Thoracic aorta (tissue), 2 donors: ENCODE measurements at regions not wholly inside any gene's neighbourhood (a gene's known extent, or its start where the extent isn't known, plus 50 kb on each side); places are given as distances from the start of the nearest gene placed in this dataset.

ENCODE experiments used
- ATAC-seq: fragments of 150-250 bp; one replicate; pipeline ENCODE4 v1.8.0; 2017; ENCODE audit warnings: low read depth; ENCODE audit not compliant: insufficient number of reproducible peaks, low FRiP score
- DNase-seq: peaks from one replicate; pipeline ENCODE4 v3.0.0-alpha.2; 2020; ENCODE audit warnings: low spot score
- H3K27ac ChIP-seq, 2 donors: fragments of 200-600 bp; sonication (generic); 1 replicate in 1 of 2; 2 replicates in 1 of 2; pipeline ENCODE4 v1.5.1; 2016; ENCODE audit warnings: mild to moderate bottlenecking in 2 of 2, moderate library complexity in 2 of 2
- H3K27me3 ChIP-seq: fragments of 200-600 bp; sonication (generic); replicated peaks from 2 replicates; pipeline ENCODE4 v1.6.0; 2016; ENCODE audit warnings: mild to moderate bottlenecking; ENCODE audit not compliant: insufficient read depth
- H3K36me3 ChIP-seq: fragments of 200-600 bp; sonication (generic); one replicate; pipeline ENCODE4 v1.5.1; 2016
- H3K4me1 ChIP-seq, 2 donors: fragments of 200-600 bp; sonication (generic); 1 replicate in 1 of 2; 2 replicates in 1 of 2; pipeline versions ENCODE4 v1.5.1 to v1.6.0; 2016; ENCODE audit warnings: low read depth in 2 of 2, mild to moderate bottlenecking in 1 of 2; ENCODE audit not compliant: control insufficient read depth in 1 of 2
- H3K4me3 ChIP-seq: fragments of 200-600 bp; sonication (generic); 2 replicates; pipeline ENCODE4 v1.5.1; 2016; ENCODE audit warnings: mild to moderate bottlenecking
- H3K9me3 ChIP-seq: fragments of 200-600 bp; sonication (generic); 2 replicates; pipeline ENCODE4 v1.5.1; 2016
- CTCF ChIP-seq: fragments of 200-600 bp; sonication (generic); IDR thresholded peaks from one replicate; pipeline ENCODE4 v1.5.1; 2019; ENCODE audit warnings: antibody characterized with exemption

GRCh38 chr6:137995371-137995770 is 111.8 kb downstream of the PERP start:
- no peak overlapping the region for H3K4me3 ChIP-seq
- no peak for TF ChIP-seq CTCF
- H3K4me1 ChIP-seq = no peaks in the 10 kb centered on the region
- H3K9me3 ChIP-seq = no peaks in the 10 kb centered on the region
- no peak for DNase-seq
- no peaks in the 10 kb centered on the region for H3K27me3 ChIP-seq
- no peaks in the 10 kb centered on the region for H3K36me3 ChIP-seq
- no peak for ATAC-seq
- no peak overlapping the region for H3K27ac ChIP-seq

- H3K27ac ChIP-seq = no peak overlapping the region
- H3K36me3 ChIP-seq = no peaks in the 10 kb centered on the region
- H3K4me3 ChIP-seq = no peak overlapping the region
- no peaks in the 10 kb centered on the region for H3K4me1 ChIP-seq
- ATAC-seq (no peak), DNase-seq (no peak)
- H3K9me3 ChIP-seq = no peaks in the 10 kb centered on the region
- TF ChIP-seq CTCF = no peak
- no peaks in the 10 kb centered on the region for H3K27me3 ChIP-seq
Measured at GRCh38 chr6:137998461-137999019, 108.7 kb downstream of the PERP start.

DNA sequence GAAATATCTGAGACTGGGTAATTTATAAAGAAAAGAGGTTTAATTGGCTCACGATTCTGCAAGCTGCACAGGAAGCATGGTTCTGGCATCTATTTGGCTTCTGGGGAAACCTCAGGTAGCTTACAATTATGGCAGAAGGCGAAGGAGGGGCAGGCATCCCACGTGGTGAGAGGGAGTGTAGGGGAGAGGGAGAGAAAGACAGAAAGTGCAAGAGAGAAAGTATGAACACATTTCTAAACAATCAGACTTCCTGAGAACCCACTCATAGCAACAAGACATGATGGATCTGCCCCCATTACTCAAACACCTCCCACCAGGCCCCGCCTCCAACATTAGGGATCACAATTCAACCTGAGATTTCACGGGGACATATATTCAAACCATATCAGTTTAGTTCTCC is 107.4 kb downstream of the PERP start:
- H3K4me3 ChIP-seq = no peak overlapping the region
- H3K9me3 ChIP-seq = no peaks in the 10 kb centered on the region
- no peaks in the 10 kb centered on the region for H3K36me3 ChIP-seq
- H3K4me1 ChIP-seq = no peaks in the 10 kb centered on the region
- no peak for TF ChIP-seq CTCF
- no peak for ATAC-seq
- DNase-seq = no peak
- no peaks in the 10 kb centered on the region for H3K27me3 ChIP-seq
- no peak overlapping the region for H3K27ac ChIP-seq

GRCh38 chr6:138000941-138001340 is 106.3 kb downstream of the PERP start:
- ATAC-seq (no peak), DNase-seq (no peak)
- H3K27me3 ChIP-seq = no peaks in the 10 kb centered on the region
- H3K36me3 ChIP-seq = no peaks in the 10 kb centered on the region
- TF ChIP-seq CTCF = no peak
- H3K4me1 ChIP-seq = no peaks in the 10 kb centered on the region
- no peaks in the 10 kb centered on the region for H3K9me3 ChIP-seq
- H3K27ac ChIP-seq = no peak overlapping the region
- no peak overlapping the region for H3K4me3 ChIP-seq

DNA sequence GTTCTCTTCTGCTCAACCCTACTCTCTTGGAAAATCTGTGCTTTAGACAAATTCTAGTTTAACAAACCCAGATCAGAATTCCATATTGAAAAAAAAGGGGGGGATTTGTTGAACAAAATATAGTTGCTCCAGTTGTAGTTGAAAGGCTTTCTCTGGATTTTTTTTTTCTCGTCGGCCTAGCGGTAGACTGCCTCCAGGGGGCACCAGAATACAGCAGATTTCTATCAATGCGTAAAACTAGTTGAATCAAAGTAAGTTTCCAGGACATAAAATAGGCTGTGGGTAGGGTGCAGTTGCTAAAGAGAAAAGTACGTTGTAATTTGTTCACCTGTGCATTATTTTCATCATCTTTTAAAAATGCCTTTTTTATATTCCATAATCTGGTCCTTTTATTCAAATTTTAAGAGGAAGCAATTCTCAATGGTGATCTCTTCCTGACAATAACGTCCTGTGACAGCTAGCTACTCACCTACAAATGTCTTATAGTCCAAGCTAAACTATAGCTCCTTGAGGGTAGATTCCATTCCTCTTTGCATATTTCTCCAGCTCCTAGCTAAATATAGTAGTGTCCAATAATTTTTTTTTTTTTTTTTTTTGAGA is 105.4 kb downstream of the PERP start:
- DNase-seq = peak; percentile 10
- no peaks in the 10 kb centered on the region for H3K9me3 ChIP-seq
- no peaks in the 10 kb centered on the region for H3K36me3 ChIP-seq
- no peak overlapping the region for H3K27ac ChIP-seq
- H3K4me1 ChIP-seq = no peaks in the 10 kb centered on the region
- H3K4me3 ChIP-seq = no peak overlapping the region
- no peak for ATAC-seq
- peak; percentile 82 for TF ChIP-seq CTCF
- H3K27me3 ChIP-seq = no peaks in the 10 kb centered on the region
